ENCODE measurements at regions not wholly inside any gene's neighbourhood (a gene's known extent, or its start where the extent isn't known, plus 50 kb on each side); places are given as distances from the start of the nearest gene placed in this dataset.

DNA sequence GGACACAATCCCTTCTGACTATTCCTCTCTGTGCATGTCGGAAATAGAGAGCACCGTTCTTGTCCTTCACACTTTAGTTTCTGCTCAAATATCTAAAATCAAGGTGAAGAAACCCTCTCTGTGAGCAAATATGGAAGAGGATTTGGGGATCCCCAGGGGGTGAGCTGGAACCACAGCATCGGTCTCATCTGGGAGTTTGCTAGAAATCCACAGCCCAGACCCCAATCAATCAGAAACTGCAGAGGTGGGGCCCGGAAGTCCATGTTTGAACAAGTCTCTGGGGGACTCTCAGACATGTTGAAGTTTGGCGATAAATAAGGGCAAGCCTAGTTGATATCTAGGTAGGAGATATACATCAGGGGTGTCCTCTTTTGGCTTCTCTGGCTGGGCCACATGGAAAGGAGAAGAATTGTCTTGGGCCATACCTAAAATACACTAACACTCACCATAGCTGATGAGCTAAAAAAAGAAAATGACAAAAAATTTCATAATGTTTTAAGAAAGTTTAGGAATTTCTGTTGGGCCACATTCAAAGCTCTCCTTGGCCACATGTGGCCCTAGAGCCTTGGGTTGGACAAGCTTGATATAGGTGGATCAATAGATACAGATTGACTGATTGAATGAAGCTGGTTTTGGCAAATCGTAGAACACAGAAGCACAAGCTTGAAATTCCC lies 168.0 kb upstream of the FOXF1 start:
- TF ChIP-seq CTCF (IDR thresholded peaks at IDR 0.05; ENCODE audit: insufficient read depth, low read depth, low read length) (no peak), EZH2 (IDR thresholded peaks at IDR 0.05; ENCODE audit: insufficient read depth, low read length) (no peak)

Data from astrocyte (in vitro differentiated cells and primary cell).